COLO668 (cell line): ENCODE measurements at regions not wholly inside any gene's neighbourhood (a gene's known extent, or its start where the extent isn't known, plus 50 kb on each side); places are given as distances from the start of the nearest gene placed in this dataset.

Experiments used
- DNase-seq: peaks from one replicate; lab custom pipeline; 2025; ENCODE audit not compliant: unreplicated experiment; lab: John Stamatoyannopoulos, UW

DNA sequence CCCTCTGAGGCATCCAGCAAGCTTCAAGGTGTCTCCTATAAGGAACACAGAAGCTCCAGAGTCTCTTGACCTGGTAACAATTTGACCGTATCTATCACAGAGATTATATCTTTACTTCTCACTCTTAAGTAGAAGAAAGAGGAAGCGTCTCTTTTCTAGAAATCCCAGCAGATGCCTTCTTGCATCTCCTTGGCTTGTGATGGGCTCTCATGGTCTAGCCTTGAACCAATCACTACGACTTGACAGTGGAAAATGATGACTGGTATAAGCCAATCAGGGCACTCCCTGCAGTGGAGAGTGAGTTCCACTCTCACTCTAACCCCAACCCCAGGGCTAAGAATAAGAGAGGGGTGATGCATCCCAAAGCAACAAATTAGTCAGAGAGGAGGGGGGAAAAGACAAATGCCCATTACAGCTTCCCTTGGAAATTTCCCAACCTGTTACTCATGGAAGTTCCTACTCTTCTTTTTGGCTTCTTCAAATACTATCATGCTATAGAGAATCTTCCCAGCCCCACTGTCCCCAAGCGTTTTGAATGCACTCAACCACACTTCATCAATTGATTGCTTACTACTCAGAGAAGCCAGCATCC is 293.5 kb downstream of the MN1 start:
- no peak for DNase-seq

DNA sequence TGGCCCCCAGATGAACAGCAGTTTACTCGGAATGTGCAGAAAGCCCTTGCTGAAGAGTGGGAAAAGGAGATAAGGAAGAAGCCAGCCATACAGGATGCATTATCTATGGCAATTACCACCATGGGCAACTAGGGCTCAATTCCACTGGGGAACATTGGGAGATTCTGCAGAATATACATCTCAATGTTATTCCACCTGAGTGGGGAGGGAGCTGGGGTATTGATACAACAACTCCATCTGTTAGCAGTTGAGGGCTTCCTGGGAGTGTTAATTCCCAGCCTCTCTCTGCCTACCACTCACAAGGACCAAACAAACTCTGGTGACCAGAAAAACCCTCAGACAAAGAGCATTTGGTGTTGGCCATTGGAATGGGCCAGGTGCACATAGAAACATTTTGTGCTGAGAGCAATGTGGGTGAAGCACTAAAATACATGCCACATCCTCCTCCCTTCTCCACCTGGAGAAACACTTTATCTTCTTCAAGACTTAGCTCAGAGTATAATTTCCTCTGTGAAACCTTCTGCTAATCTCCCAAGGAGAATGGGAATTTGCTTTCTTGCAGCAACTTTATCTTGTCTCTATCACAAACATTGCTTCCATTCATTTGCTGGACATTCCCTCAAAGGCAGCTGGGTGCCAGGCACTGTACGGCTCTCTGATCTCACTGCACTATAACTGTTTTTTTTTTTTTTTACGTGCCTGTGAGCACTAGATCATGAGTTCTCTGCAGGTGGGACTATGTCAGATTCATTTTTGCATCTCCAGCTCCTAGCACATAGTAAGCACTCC is 292.2 kb downstream of the MN1 start:
- no peak for DNase-seq

- no peak for DNase-seq
These were observed 291.5 kb downstream of the MN1 start for GRCh38 chr22:27510024-27510423.

- DNase-seq, result no peak
These were observed 289.2 kb downstream of the MN1 start for GRCh38 chr22:27512283-27512761.

- DNase-seq, result no peak
These were observed 288.5 kb downstream of the MN1 start for GRCh38 chr22:27513021-27513420.

DNA sequence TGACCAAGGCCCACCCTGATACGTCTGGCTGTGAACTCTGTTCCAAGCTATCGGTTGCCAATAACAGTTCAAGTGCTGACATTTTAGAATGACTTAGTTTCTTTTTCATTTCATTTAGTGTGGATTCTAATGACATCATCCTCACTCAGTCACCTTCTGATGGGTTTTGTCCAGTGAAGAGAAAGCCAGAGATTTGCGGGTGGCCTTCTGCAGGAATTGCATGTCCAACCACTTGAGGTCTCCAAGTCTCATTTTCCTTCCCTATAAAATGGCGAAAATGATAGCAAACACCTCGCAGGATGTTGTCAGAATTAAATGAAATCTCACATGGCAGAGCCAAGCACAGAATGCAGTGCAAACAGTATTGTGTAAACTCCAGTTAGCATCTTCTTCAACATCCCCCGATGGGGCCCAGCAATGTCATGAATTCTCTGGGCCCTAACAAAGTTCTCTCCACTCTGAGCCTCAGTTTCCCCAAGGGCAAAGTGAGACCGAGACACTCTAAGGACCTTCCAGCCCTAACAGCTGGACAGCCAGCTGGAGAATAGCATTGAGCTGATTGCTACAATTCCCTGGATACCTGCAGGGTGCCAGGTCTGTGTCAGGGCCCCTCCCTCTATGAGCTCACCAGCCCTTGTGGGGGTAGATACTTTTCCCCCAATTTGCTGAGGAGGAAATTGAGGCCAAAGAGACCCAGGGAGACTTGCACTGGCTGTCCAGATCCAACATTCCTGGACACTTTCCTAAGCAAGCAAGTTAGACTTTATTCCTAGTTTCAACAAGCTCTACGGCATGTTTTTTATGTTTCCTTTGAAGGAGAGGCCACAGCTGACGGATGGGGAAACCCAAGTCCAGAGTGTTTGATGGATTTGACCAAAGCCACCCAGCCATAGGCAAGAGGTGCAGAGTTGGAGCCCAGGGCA is 286.7 kb downstream of the MN1 start:
- DNase-seq, result no peak

GRCh38 chr22:27517361-27518155 is 284.0 kb downstream of the MN1 start:
- DNase-seq, result no peak

DNA sequence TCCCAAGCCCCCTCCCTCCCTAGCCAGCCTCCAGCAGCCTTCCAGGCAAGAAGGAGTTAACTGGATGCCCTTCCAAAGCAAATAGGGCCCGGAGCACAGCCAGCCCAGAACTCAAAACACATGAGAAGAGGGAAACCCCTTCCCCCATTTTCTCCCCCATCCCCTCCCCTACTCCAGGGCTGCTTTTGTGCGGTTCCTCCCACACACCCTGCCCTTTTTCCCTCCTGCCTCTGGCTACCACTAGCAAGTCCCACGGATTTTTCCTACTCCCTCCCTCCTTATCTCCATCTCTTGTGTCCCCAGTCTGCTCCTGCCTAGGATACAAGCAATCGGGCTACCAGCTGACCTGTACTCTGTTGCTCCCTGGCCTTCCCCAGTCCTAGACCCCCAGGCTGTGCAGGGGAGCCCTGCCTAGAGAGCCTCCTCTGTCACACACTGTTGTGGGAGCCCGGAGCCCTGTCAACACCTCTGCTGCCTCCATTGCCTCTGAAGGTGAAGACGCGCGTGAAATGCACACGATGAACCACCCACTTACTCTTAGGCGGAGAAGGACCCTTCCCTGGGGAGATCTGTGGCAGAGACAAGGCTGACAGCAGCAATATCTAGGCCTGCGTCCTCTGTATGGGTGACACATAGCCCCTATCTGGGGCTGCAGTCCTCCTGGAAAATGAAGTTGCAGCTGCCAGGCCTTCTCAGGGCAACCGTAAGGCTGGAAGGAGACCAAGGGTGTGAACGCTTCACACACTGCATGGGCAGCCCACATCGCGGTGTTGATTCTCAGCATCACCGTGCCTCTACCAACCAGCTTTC is 282.8 kb downstream of the MN1 start:
- no peak for DNase-seq

DNA sequence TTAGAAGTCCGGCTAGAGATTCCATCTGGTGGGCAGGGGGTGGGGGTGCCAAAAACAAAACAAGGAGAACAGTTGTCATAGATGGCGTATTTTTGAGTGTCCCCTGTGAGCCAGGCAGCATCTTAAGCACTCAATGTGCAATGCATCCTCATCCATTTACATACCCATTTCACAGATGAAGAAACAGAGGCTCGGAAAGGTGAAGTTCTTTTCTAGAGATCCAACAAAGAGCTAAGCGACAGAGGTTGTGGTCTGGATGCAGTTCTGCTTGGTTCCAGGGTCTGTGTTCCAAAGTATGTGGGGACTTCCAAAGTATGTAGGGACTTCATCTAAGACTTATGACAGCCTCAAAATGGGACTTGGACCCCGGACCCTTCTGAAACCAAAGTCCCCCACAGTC is 277.8 kb downstream of the MN1 start:
- no peak for DNase-seq

DNA sequence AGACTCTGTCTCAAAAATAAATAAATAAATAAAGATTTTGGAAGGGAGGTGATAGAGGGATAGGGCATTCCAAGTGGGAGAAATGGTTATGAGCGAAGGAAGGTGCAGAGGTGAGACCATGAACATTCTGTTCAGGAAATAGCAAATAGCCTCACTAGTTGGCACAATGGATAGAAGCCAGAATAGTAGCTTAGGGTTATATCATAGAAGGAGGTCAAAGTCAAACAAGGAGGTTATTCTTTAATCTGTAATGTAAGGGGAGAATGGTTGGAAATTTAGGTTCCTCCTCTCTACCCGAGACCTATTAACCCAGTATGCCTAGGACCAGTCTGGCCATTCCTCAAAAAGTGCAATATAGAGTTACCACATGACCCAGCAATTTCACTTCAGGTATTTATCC is 275.8 kb downstream of the MN1 start:
- DNase-seq, result no peak

DNA sequence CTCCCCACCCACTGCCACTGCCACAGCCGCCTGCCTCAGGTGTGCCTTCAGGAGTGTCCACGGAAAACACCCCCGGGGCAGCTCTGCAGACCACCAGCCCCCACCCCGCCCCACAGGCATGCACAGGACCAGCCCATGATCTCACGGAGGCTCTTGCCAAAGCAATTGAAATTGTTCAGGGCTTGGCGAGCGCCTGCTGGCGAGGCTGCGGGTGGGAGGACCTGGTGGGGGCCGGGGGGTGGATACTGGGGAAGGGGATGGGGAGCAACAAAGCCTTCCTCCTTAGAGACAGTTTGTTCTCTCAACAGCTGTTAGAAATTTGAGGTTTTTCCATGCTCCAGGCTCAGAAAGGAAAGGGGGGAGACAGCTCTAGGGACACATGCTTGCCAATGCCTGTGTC is 274.7 kb downstream of the MN1 start:
- DNase-seq, result no peak

DNA sequence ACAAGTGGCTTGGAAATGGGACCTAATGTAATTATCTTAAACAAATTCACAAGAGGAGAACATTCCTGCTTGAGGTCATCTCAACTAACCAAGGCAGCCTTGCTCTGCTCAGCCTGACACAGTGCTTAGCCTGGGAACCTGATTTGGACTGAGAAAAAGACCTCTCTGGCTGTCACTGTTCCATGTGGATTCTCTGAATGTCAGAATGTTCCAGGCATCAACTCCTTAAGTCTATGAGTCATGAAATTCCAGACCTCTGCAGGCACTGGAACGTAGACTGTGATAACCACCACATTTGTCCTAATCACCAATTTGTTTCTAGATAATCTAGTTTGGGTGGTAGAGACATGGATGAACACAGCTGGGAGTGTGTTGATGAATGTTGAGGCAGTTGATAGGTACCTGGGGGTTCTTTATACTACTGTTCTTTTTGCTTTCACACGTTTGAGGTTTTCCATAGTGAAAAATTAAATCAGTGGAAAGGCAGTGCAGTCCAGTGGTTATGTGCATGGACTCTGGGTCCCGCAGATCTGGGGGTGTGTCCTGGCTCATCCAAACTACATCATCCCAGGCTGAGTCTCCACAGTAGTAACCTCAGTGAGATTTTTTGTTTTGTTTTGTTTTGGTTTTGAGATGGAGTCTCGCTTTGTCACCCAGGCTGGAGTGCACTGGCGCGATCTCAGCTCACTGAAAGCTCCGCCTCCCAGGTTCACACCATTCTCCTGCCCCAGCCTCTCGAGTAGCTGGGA is 269.6 kb downstream of the MN1 start:
- no peak for DNase-seq

- no peak for DNase-seq
These were observed 268.3 kb downstream of the MN1 start for GRCh38 chr22:27533105-27533745.

- DNase-seq, result no peak
These were observed 266.8 kb downstream of the MN1 start for GRCh38 chr22:27534720-27535125.

- no peak for DNase-seq
These were observed 266.1 kb downstream of the MN1 start for GRCh38 chr22:27535452-27535851.

DNA sequence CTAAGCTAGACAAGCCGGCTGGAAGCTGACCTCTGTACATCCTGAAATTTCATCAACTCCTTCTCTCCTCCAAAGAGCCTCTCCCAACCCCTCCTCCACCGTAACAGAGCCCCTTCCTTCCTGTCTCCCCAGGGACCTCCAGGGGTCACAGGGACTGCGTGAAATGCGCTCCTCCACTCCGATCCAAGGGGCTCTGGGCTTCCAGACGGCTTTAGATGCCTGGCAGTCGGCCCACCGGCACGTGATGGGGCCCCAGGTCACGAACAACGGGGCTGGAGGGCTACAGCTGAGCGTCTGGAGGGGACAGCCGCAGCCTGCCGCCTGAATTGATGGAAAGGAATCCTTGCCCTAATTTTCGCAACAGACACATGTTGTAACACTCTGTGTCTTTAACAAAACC is 264.1 kb downstream of the MN1 start:
- no peak for DNase-seq

GRCh38 chr22:27538666-27539065 is 262.9 kb downstream of the MN1 start:
- DNase-seq, result no peak

GRCh38 chr22:27540247-27540646 is 261.3 kb downstream of the MN1 start:
- DNase-seq, result no peak
